Astrocyte (in vitro differentiated cells and primary cell): ENCODE measurements at regions not wholly inside any gene's neighbourhood (a gene's known extent, or its start where the extent isn't known, plus 50 kb on each side); places are given as distances from the start of the nearest gene placed in this dataset.

Experiments used
- DNase-seq: peaks from one replicate; pipeline ENCODE4 v3.0.0-alpha.2; 2010; ENCODE audit warnings: low read depth
- FAIRE-seq: peaks from 2 replicates; lab custom pipeline; 2011; peaks lifted over from hg19 to GRCh38; lab: Jason Lieb, UNC
- H2AFZ ChIP-seq: 2 replicates; pipeline ENCODE4 v1.6.0; 2012; ENCODE audit warnings: low read depth, low read length, inconsistent platforms
- H3K27ac ChIP-seq: 2 replicates; pipeline ENCODE4 v1.5.1; 2011; ENCODE audit warnings: low read depth, low read length, inconsistent platforms
- H3K27me3 ChIP-seq: 2 replicates; pipeline ENCODE4 v1.6.0; 2011; ENCODE audit warnings: low read length, inconsistent platforms; ENCODE audit not compliant: insufficient read depth
- H3K36me3 ChIP-seq: 2 replicates; pipeline ENCODE4 v1.5.1; 2011; ENCODE audit warnings: low read length, inconsistent platforms; ENCODE audit not compliant: insufficient read depth
- H3K4me1 ChIP-seq: 2 replicates; pipeline ENCODE4 v1.5.1; 2011; ENCODE audit warnings: low read length, inconsistent platforms; ENCODE audit not compliant: insufficient read depth
- H3K4me2 ChIP-seq: 2 replicates; pipeline ENCODE4 v1.6.0; 2012; ENCODE audit warnings: low read length, inconsistent platforms
- H3K4me3 ChIP-seq: 2 replicates; pipeline ENCODE4 v1.5.1; 2011; ENCODE audit warnings: low read depth, mild to moderate bottlenecking, low read length, inconsistent platforms; ENCODE audit not compliant: insufficient read depth
- H3K79me2 ChIP-seq: 2 replicates; pipeline ENCODE4 v1.6.0; 2012; ENCODE audit warnings: mild to moderate bottlenecking, low read length, inconsistent platforms; ENCODE audit not compliant: insufficient read depth
- H3K9ac ChIP-seq: 2 replicates; pipeline ENCODE4 v1.6.0; 2012; ENCODE audit warnings: mild to moderate bottlenecking, low read length, inconsistent platforms
- H3K9me3 ChIP-seq: 2 replicates; pipeline ENCODE4 v1.5.1; 2012; ENCODE audit warnings: low read depth, mild to moderate bottlenecking, low read length, inconsistent platforms; ENCODE audit not compliant: insufficient read depth
- H4K20me1 ChIP-seq: 2 replicates; pipeline ENCODE4 v1.6.0; 2012; ENCODE audit warnings: low read length, inconsistent platforms; ENCODE audit not compliant: insufficient read depth
- H3K27ac Mint-ChIP-seq: one replicate; pipeline ENCODE4 v1.8.0; 2021; ENCODE audit warnings: mild to moderate bottlenecking, mixed read lengths; ENCODE audit not compliant: unreplicated experiment
- H3K27me3 Mint-ChIP-seq: one replicate; pipeline ENCODE4 v1.8.0; 2021; ENCODE audit warnings: low read depth, mixed read lengths; ENCODE audit not compliant: unreplicated experiment
- H3K36me3 Mint-ChIP-seq: one replicate; pipeline ENCODE4 v1.8.0; 2021; ENCODE audit warnings: low read depth, mixed read lengths; ENCODE audit not compliant: unreplicated experiment
- H3K4me1 Mint-ChIP-seq: one replicate; pipeline ENCODE4 v1.8.0; 2021; ENCODE audit warnings: low read depth, mixed read lengths; ENCODE audit not compliant: unreplicated experiment
- H3K4me3 Mint-ChIP-seq: one replicate; pipeline ENCODE4 v1.8.0; 2021; ENCODE audit warnings: mild to moderate bottlenecking, moderate library complexity, mixed read lengths; ENCODE audit not compliant: unreplicated experiment
- H3K9me3 Mint-ChIP-seq: one replicate; pipeline ENCODE4 v1.8.0; 2021; ENCODE audit warnings: mild to moderate bottlenecking, mixed read lengths; ENCODE audit not compliant: unreplicated experiment
- EZH2 ChIP-seq: IDR thresholded peaks from 2 replicates; pipeline ENCODE4 v1.6.1; 2012; ENCODE audit warnings: mild to moderate bottlenecking, low read length, inconsistent platforms; ENCODE audit not compliant: insufficient read depth
- TF ChIP-seq, protein P1 (sequence below): IDR thresholded peaks from 2 replicates; pipeline ENCODE4 v1.5.1; 2011; ENCODE audit warnings: low read depth, mild to moderate bottlenecking, inconsistent platforms, low read length, moderate library complexity; ENCODE audit not compliant: insufficient read depth

DNA sequence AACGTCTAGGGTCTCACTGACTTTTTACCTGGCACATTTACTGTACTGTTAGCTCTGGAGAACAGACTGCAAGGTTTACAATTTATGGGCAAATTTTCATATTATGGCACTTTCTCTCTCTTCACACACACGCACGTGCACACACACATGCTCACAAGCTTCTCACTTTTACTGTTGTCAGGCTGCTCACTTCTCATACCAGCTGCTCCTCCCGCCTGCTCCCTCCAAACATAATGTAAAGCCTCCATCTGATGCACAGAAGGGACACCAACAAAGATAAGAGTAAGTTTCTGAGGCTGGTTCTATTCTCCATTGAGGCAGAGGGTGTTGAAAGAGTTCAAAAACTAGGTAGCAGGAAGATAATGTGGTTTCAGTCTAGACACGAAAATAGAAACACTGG, 128.9 kb upstream of the DCLK2 start:
- Mint-ChIP-seq H3K9me3 (no peaks in the 10 kb centered on the region), H3K27me3 (peaks cover 4% of the 10 kb centered on the region)
- H2AFZ ChIP-seq, result no peak overlapping the region

DNA sequence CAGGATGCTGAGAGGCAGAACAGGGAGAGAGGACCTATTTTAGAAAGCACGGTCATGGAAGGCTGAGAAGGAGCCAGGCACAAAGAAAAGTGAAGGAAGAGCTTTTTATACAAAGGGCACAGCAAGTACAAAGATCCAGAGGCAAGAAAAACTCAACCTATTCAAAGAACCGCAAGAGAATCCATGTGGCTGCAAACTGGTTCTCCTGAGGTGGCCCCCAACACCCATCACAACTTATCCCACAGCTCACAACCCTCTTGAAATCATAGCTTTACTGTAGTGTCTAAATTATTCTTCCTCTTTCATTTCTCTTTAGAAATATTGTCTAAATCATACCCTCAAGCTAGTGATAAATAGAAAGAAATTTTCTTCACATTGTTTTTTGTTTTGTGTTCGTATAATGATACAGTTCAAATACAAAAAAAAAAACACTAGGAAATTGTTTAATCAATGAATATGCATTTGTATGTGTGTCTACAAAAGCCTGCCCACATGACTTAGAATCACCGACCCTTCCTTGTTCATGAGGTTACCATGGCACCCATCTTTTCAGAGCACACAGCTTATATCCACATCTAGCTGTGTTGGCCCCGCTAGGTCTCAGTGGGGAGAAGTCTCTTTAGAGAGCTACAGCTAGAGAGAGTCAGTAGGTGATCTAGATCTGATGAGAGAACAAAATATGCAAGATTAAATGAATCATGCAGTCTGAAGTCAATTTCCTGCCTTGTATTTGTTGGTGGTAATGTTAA, 126.9 kb upstream of the DCLK2 start:
- no peaks in the 10 kb centered on the region for H3K79me2 ChIP-seq
- H3K9ac ChIP-seq, result no peak overlapping the region
- H3K4me1 Mint-ChIP-seq, result no peaks in the 10 kb centered on the region
- no peaks in the 10 kb centered on the region for H3K9me3 ChIP-seq
- no peaks in the 10 kb centered on the region for H3K4me1 ChIP-seq
- no peak overlapping the region for H3K4me3 ChIP-seq
- no peak overlapping the region for H3K4me2 ChIP-seq
- H4K20me1 ChIP-seq, result no peaks in the 10 kb centered on the region
- FAIRE-seq (no peak), DNase-seq (no peak)
- H3K4me3 Mint-ChIP-seq, result no peak overlapping the region
- no peak overlapping the region for H2AFZ ChIP-seq
- no peak overlapping the region for H3K27ac ChIP-seq
- H3K9me3 Mint-ChIP-seq, result no peaks in the 10 kb centered on the region
- TF ChIP-seq, protein P1, sequence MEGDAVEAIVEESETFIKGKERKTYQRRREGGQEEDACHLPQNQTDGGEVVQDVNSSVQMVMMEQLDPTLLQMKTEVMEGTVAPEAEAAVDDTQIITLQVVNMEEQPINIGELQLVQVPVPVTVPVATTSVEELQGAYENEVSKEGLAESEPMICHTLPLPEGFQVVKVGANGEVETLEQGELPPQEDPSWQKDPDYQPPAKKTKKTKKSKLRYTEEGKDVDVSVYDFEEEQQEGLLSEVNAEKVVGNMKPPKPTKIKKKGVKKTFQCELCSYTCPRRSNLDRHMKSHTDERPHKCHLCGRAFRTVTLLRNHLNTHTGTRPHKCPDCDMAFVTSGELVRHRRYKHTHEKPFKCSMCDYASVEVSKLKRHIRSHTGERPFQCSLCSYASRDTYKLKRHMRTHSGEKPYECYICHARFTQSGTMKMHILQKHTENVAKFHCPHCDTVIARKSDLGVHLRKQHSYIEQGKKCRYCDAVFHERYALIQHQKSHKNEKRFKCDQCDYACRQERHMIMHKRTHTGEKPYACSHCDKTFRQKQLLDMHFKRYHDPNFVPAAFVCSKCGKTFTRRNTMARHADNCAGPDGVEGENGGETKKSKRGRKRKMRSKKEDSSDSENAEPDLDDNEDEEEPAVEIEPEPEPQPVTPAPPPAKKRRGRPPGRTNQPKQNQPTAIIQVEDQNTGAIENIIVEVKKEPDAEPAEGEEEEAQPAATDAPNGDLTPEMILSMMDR, result no peak
- TF ChIP-seq EZH2, result no peak
- no peaks in the 10 kb centered on the region for H3K36me3 Mint-ChIP-seq
- peaks cover 4% of the 10 kb centered on the region for H3K27me3 Mint-ChIP-seq
- H3K27me3 ChIP-seq, result no peaks in the 10 kb centered on the region
- H3K36me3 ChIP-seq, result no peaks in the 10 kb centered on the region
- H3K27ac Mint-ChIP-seq, result no peak overlapping the region

More for the DNA sequence above, 128.9 kb upstream of the DCLK2 start:
- Histone ChIP-seq H3K9ac (no peak overlapping the region), H3K27ac (no peak overlapping the region), H3K79me2 (no peaks in the 10 kb centered on the region), H4K20me1 (no peaks in the 10 kb centered on the region), H3K36me3 (no peaks in the 10 kb centered on the region), H3K9me3 (no peaks in the 10 kb centered on the region), H3K4me3 (no peak overlapping the region), H3K27me3 (no peaks in the 10 kb centered on the region), H3K4me1 (no peaks in the 10 kb centered on the region), H3K4me2 (no peak overlapping the region)
- Mint-ChIP-seq H3K4me1 (no peaks in the 10 kb centered on the region), H3K27ac (no peak overlapping the region), H3K4me3 (no peak overlapping the region), H3K36me3 (no peaks in the 10 kb centered on the region)
- no peak for DNase-seq
- TF ChIP-seq EZH2, result no peak
- TF ChIP-seq, protein P1, result no peak
- FAIRE-seq, result no peak

DNA sequence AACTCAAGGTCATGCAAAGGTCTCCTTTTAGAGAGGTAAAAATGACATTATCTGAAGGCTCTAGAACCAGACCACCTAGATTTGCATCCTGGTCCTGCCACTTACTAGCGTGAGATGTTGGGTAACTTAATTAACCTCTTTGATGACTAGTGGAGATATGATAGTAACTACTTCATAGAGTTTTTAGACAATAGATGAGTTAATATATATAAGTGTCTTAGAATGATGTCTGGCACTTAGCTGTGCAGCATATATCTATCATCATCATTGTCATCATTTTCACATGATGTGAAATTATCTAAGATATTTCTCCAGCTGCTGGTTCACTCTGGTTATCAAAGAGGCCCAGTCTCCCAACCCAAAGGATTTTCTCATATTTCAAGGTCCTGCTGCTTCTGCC, 126.1 kb upstream of the DCLK2 start:
- Mint-ChIP-seq H3K4me1 (no peaks in the 10 kb centered on the region), H3K4me3 (no peak overlapping the region), H3K27me3 (peaks cover 4% of the 10 kb centered on the region), H3K27ac (no peak overlapping the region), H3K36me3 (no peaks in the 10 kb centered on the region), H3K9me3 (no peaks in the 10 kb centered on the region)
- Histone ChIP-seq H3K9me3 (no peaks in the 10 kb centered on the region), H2AFZ (no peak overlapping the region), H3K27me3 (no peaks in the 10 kb centered on the region), H3K27ac (no peak overlapping the region), H3K4me1 (no peaks in the 10 kb centered on the region), H3K79me2 (no peaks in the 10 kb centered on the region), H3K4me2 (no peak overlapping the region), H4K20me1 (no peaks in the 10 kb centered on the region), H3K9ac (no peak overlapping the region), H3K36me3 (no peaks in the 10 kb centered on the region), H3K4me3 (no peak overlapping the region)
- DNase-seq (no peak), FAIRE-seq (no peak)
- TF ChIP-seq, protein P1, result no peak
